ENCODE measurements at regions not wholly inside any gene's neighbourhood (a gene's known extent, or its start where the extent isn't known, plus 50 kb on each side); places are given as distances from the start of the nearest gene placed in this dataset.

- DNase-seq (ENCODE audit: low read depth) = no peak
Measured at GRCh38 chr17:77474292-77474988, 333.7 kb downstream of the SEC14L1 start.

- DNase-seq (ENCODE audit: low read depth) = peak; percentile 65
Measured at GRCh38 chr17:77475016-77475976, 334.5 kb downstream of the SEC14L1 start.

- DNase-seq (ENCODE audit: low read depth) = no peak
Measured at GRCh38 chr17:77476006-77476405, 335.2 kb downstream of the SEC14L1 start.

- no peak for DNase-seq (ENCODE audit: low read depth)
Measured at GRCh38 chr17:77476498-77476897, 335.7 kb downstream of the SEC14L1 start.

- DNase-seq (ENCODE audit: low read depth) = no peak
Measured at GRCh38 chr17:77476931-77477805, 336.4 kb downstream of the SEC14L1 start.

GRCh38 chr17:77478281-77478680, 337.5 kb downstream of the SEC14L1 start:
- DNase-seq (ENCODE audit: low read depth) = no peak

- DNase-seq (ENCODE audit: low read depth) = no peak
Measured at GRCh38 chr17:77478899-77479298, 338.1 kb downstream of the SEC14L1 start.

GRCh38 chr17:77479372-77480198, 338.8 kb downstream of the SEC14L1 start:
- no peak for DNase-seq (ENCODE audit: low read depth)

- DNase-seq (ENCODE audit: low read depth) = no peak
Measured at GRCh38 chr17:77480199-77480508, 339.4 kb downstream of the SEC14L1 start.

- no peak for DNase-seq (ENCODE audit: low read depth)
Measured at GRCh38 chr17:77480509-77481215, 339.9 kb downstream of the SEC14L1 start.

GRCh38 chr17:77481476-77482374, 341.0 kb downstream of the SEC14L1 start:
- DNase-seq (ENCODE audit: low read depth) = no peak

GRCh38 chr17:77482375-77483127, 341.8 kb downstream of the SEC14L1 start:
- no peak for DNase-seq (ENCODE audit: low read depth)

GRCh38 chr17:77483128-77483598, 342.4 kb downstream of the SEC14L1 start:
- DNase-seq (ENCODE audit: low read depth) = no peak

- DNase-seq (ENCODE audit: low read depth) = no peak
Measured at GRCh38 chr17:77484111-77484510, 343.3 kb downstream of the SEC14L1 start.

GRCh38 chr17:77485089-77485833, 344.5 kb downstream of the SEC14L1 start:
- DNase-seq (ENCODE audit: low read depth) = no peak

- no peak for DNase-seq (ENCODE audit: low read depth)
Measured at GRCh38 chr17:77487211-77487629, 346.5 kb downstream of the SEC14L1 start.

- no peak for DNase-seq (ENCODE audit: low read depth)
Measured at GRCh38 chr17:77487677-77488530, 347.1 kb downstream of the SEC14L1 start.
